ENCODE measurements at regions not wholly inside any gene's neighbourhood (a gene's known extent, or its start where the extent isn't known, plus 50 kb on each side); places are given as distances from the start of the nearest gene placed in this dataset.

- TF ChIP-seq, protein P1, sequence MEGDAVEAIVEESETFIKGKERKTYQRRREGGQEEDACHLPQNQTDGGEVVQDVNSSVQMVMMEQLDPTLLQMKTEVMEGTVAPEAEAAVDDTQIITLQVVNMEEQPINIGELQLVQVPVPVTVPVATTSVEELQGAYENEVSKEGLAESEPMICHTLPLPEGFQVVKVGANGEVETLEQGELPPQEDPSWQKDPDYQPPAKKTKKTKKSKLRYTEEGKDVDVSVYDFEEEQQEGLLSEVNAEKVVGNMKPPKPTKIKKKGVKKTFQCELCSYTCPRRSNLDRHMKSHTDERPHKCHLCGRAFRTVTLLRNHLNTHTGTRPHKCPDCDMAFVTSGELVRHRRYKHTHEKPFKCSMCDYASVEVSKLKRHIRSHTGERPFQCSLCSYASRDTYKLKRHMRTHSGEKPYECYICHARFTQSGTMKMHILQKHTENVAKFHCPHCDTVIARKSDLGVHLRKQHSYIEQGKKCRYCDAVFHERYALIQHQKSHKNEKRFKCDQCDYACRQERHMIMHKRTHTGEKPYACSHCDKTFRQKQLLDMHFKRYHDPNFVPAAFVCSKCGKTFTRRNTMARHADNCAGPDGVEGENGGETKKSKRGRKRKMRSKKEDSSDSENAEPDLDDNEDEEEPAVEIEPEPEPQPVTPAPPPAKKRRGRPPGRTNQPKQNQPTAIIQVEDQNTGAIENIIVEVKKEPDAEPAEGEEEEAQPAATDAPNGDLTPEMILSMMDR (IDR thresholded peaks at IDR 0.05; ENCODE audit: insufficient read depth, low read depth, low read length): no peak
- TF ChIP-seq EZH2 (IDR thresholded peaks at IDR 0.05; ENCODE audit: insufficient read depth, low read length): no peak
Measured at GRCh38 chr2:42113452-42113851, 55.7 kb upstream of the EML4 start.
